Smooth muscle cell (in vitro differentiated cells): ENCODE measurements at regions not wholly inside any gene's neighbourhood (a gene's known extent, or its start where the extent isn't known, plus 50 kb on each side); places are given as distances from the start of the nearest gene placed in this dataset.

ENCODE experiments used
- DNase-seq: peaks from one replicate; lab custom pipeline; 2025; ENCODE audit not compliant: unreplicated experiment; lab: John Stamatoyannopoulos, UW
- H2AFZ ChIP-seq: fragments of 200-600 bp; sonication (generic); 2 replicates; pipeline ENCODE4 v1.6.0; 2016; ENCODE audit warnings: antibody characterized with exemption, low read depth, mild to moderate bottlenecking
- H3F3A ChIP-seq: fragments of 200-600 bp; sonication (generic); 2 replicates; pipeline ENCODE4 v1.6.0; 2017; ENCODE audit warnings: antibody characterized with exemption, low read depth
- H3K27ac ChIP-seq: fragments of 200-600 bp; sonication (generic); 2 replicates; pipeline ENCODE4 v1.5.1; 2016; ENCODE audit warnings: low read depth, mild to moderate bottlenecking
- H3K27me3 ChIP-seq: fragments of 200-600 bp; sonication (generic); 2 replicates; pipeline ENCODE4 v1.6.1; 2016; ENCODE audit warnings: low read depth, mild to moderate bottlenecking
- H3K36me3 ChIP-seq: fragments of 200-600 bp; sonication (generic); 2 replicates; pipeline ENCODE4 v1.5.1; 2016; ENCODE audit warnings: low read depth
- H3K4me1 ChIP-seq: fragments of 200-600 bp; sonication (generic); 2 replicates; pipeline ENCODE4 v1.5.1; 2016; ENCODE audit warnings: low read depth
- H3K4me2 ChIP-seq: fragments of 200-600 bp; sonication (generic); 2 replicates; pipeline ENCODE4 v1.6.0; 2016; ENCODE audit warnings: mild to moderate bottlenecking
- H3K4me3 ChIP-seq: fragments of 200-600 bp; sonication (generic); 2 replicates; pipeline ENCODE4 v1.5.1; 2016; ENCODE audit warnings: mild to moderate bottlenecking
- H3K79me2 ChIP-seq: fragments of 200-600 bp; sonication (generic); 2 replicates; pipeline ENCODE4 v1.6.0; 2016; ENCODE audit warnings: low read depth, mild to moderate bottlenecking
- H3K9ac ChIP-seq: fragments of 200-600 bp; sonication (generic); 2 replicates; pipeline ENCODE4 v1.6.0; 2016; ENCODE audit warnings: low read depth
- H3K9me3 ChIP-seq: fragments of 200-600 bp; sonication (generic); replicated peaks from 2 replicates; pipeline ENCODE4 v1.5.1; 2016; ENCODE audit warnings: low read depth
- H4K20me1 ChIP-seq: fragments of 200-600 bp; sonication (generic); 2 replicates; pipeline ENCODE4 v1.6.0; 2016; ENCODE audit warnings: low read depth
- CTCF ChIP-seq: fragments of 200-600 bp; sonication (generic); IDR thresholded peaks from 2 replicates; pipeline ENCODE4 v1.5.1; 2017; ENCODE audit warnings: borderline replicate concordance, mild to moderate bottlenecking, antibody characterized with exemption; ENCODE audit not compliant: insufficient read depth, poor library complexity, severe bottlenecking
- WGBS: methylation state at CpG from one replicate; pipeline ENCODE4 v1.1.7; 2016; ENCODE audit warnings: low lambda C conversion rate; 5-methylcytosine and 5-hydroxymethylcytosine counted together

DNA sequence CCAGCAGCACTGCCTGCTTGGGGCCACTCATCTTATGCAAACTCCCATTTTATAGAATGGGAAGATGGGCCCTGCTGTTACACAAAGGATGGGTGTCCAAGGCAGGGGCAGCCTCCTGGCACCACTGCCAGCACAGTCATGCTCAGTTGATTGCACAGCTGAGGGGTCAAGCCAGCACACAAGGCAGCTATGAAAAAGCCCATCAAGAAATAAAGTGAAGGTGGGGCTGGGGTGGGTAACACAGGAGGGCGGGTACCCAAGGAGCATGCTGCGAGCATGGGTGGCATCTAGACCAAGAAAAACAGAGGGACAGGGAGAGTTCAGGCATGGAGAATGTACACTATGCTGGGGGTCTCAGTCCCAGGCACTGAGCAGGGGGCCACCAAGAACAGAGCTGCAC is 74.7 kb upstream of the UNC5B start:
- H3K27ac ChIP-seq: no peak overlapping the region
- H2AFZ ChIP-seq: no peak overlapping the region
- H3K4me1 ChIP-seq: peaks cover 9% of the 10 kb centered on the region
- 94% methylated on average over 2 of the region's 2 CpGs for WGBS
- no peak overlapping the region for H3K9ac ChIP-seq
- H3K4me3 ChIP-seq: no peak overlapping the region
- TF ChIP-seq CTCF: no peak
- no peak for DNase-seq
- H3K27me3 ChIP-seq: peaks cover 42% of the 10 kb centered on the region
- no peak overlapping the region for H3K4me2 ChIP-seq
- no peaks in the 10 kb centered on the region for H3K9me3 ChIP-seq
- H3K79me2 ChIP-seq: no peaks in the 10 kb centered on the region
- H4K20me1 ChIP-seq: no peaks in the 10 kb centered on the region
- H3K36me3 ChIP-seq: no peaks in the 10 kb centered on the region
- H3F3A ChIP-seq: no peaks in the 10 kb centered on the region

- H4K20me1 ChIP-seq: no peaks in the 10 kb centered on the region
- H3K4me3 ChIP-seq: no peak overlapping the region
- peaks cover 46% of the 10 kb centered on the region for H3K27me3 ChIP-seq
- no peaks in the 10 kb centered on the region for H3K36me3 ChIP-seq
- H3K79me2 ChIP-seq: no peaks in the 10 kb centered on the region
- no peak overlapping the region for H3K9ac ChIP-seq
- peaks cover 9% of the 10 kb centered on the region for H3K4me1 ChIP-seq
- WGBS: 93% methylated on average over 14 of the region's 14 CpGs
- TF ChIP-seq CTCF: no peak
- DNase-seq: no peak
- H3F3A ChIP-seq: no peaks in the 10 kb centered on the region
- no peak overlapping the region for H2AFZ ChIP-seq
- H3K9me3 ChIP-seq: no peaks in the 10 kb centered on the region
- H3K27ac ChIP-seq: no peak overlapping the region
- H3K4me2 ChIP-seq: no peak overlapping the region
Measured at GRCh38 chr10:71138166-71138830, 74.1 kb upstream of the UNC5B start.

- H3F3A ChIP-seq: no peaks in the 10 kb centered on the region
- H3K4me1 ChIP-seq: peaks cover 1% of the 10 kb centered on the region
- no peaks in the 10 kb centered on the region for H3K79me2 ChIP-seq
- no peaks in the 10 kb centered on the region for H3K36me3 ChIP-seq
- no peak for DNase-seq
- H3K27me3 ChIP-seq: peaks cover 56% of the 10 kb centered on the region
- H3K27ac ChIP-seq: no peak overlapping the region
- no peak for TF ChIP-seq CTCF
- H3K9ac ChIP-seq: no peak overlapping the region
- no peak overlapping the region for H3K4me2 ChIP-seq
- no peak overlapping the region for H2AFZ ChIP-seq
- H3K4me3 ChIP-seq: no peak overlapping the region
- whole genome bisulfite sequencing: 100% methylated on average over 4 of the region's 4 CpGs
- H4K20me1 ChIP-seq: no peaks in the 10 kb centered on the region
- H3K9me3 ChIP-seq: no peaks in the 10 kb centered on the region
Measured at GRCh38 chr10:71141528-71141927, 70.8 kb upstream of the UNC5B start.

GRCh38 chr10:71143170-71143569 is 69.2 kb upstream of the UNC5B start:
- H3K4me3 ChIP-seq: no peak overlapping the region
- H3K4me1 ChIP-seq: no peaks in the 10 kb centered on the region
- no peaks in the 10 kb centered on the region for H3F3A ChIP-seq
- no peak overlapping the region for H2AFZ ChIP-seq
- H4K20me1 ChIP-seq: no peaks in the 10 kb centered on the region
- H3K9ac ChIP-seq: no peak overlapping the region
- H3K27ac ChIP-seq: no peak overlapping the region
- no peak overlapping the region for H3K4me2 ChIP-seq
- H3K79me2 ChIP-seq: no peaks in the 10 kb centered on the region
- no peaks in the 10 kb centered on the region for H3K36me3 ChIP-seq
- H3K9me3 ChIP-seq: no peaks in the 10 kb centered on the region
- TF ChIP-seq CTCF: no peak
- peaks cover 71% of the 10 kb centered on the region for H3K27me3 ChIP-seq
- no peak for DNase-seq
- 91% methylated on average over 5 of the region's 5 CpGs for WGBS
